NT2/D1 (cell line): ENCODE measurements at regions not wholly inside any gene's neighbourhood (a gene's known extent, or its start where the extent isn't known, plus 50 kb on each side); places are given as distances from the start of the nearest gene placed in this dataset.

Experiments used
- SUZ12 ChIP-seq: IDR thresholded peaks from 2 replicates; pipeline ENCODE4 v1.6.1; 2011; ENCODE audit not compliant: insufficient read length, insufficient read depth; ENCODE audit errors: extremely low read depth
- YY1 ChIP-seq: IDR thresholded peaks from 2 replicates; pipeline ENCODE4 v1.6.1; 2011; ENCODE audit not compliant: insufficient read length, insufficient read depth
- ZNF274 ChIP-seq: IDR thresholded peaks from 2 replicates; pipeline ENCODE4 v1.6.1; 2011; ENCODE audit warnings: mild to moderate bottlenecking, low read depth, low read length

- TF ChIP-seq YY1 = no peak
- TF ChIP-seq ZNF274 = no peak
- no peak for TF ChIP-seq SUZ12
Measured at GRCh38 chr1:219292341-219292740, 118.7 kb downstream of the LYPLAL1 start.
